GM18951 (cell line): ENCODE measurements at regions not wholly inside any gene's neighbourhood (a gene's known extent, or its start where the extent isn't known, plus 50 kb on each side); places are given as distances from the start of the nearest gene placed in this dataset.

Source experiments
- POLR2A ChIP-seq: IDR thresholded peaks from 4 replicates; pipeline ENCODE4 v1.6.1; 2011; ENCODE audit warnings: mild to moderate bottlenecking; ENCODE audit not compliant: insufficient read length, insufficient read depth; ENCODE audit errors: extremely low read depth
- in situ Hi-C: fragments of 300-500 bp; cut with MboI; formaldehyde crosslinking; loops from one replicate; pipeline ENCODE4 v1.12.0; 2022; ENCODE audit warnings: low sequenced_read_pairs, mixed read lengths, inconsistent platforms; ENCODE audit not compliant: unreplicated experiment

GRCh38 chr6:14460556-14460955, 343.0 kb downstream of the CD83 start:
- no peak for TF ChIP-seq POLR2A
- in situ Hi-C loops: no loop called here

DNA sequence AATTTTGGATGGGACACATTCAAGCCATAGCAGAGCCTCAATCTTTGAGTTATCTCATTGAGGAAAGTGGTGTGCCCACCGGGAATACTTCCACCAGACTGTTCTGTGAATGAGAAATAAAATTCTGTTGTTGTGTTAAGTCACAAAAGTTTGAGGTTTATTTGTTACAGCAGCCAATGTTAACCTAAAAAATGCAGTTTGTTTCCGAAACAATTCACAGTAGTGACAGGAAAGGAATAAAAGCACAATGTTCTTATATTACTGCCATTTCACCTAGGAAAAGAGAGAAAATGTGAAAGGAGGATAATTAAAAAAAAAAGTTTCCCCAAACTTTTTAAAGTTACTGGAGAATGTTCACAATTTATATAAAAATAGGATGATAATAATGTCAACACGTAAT, 344.6 kb downstream of the CD83 start:
- in situ Hi-C loops: no loop called here
- no peak for TF ChIP-seq POLR2A

DNA sequence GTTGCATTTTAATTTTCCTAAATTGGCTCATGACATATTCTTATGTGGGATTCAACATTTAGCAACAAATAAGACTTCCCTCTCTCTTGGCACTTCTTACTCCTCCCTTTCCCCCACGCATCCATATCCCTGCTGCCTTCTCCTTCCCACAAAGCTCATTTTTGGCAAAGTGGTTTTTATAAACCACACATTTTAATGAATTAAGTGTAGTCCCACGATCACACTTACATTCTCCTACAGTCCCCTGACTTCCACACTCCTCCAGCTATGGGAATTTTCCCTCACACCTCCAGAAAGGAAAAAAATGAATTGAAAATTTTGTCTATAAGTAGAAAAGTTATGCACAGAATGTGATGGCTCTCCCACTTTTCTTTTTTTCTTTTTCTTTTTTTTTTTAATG, 345.0 kb downstream of the CD83 start:
- in situ Hi-C loops: no loop called here

GRCh38 chr6:14463110-14463509, 345.5 kb downstream of the CD83 start:
- in situ Hi-C loops: no loop called here
- no peak for TF ChIP-seq POLR2A

More for the DNA sequence above, 345.0 kb downstream of the CD83 start:
- TF ChIP-seq POLR2A: no peak

DNA sequence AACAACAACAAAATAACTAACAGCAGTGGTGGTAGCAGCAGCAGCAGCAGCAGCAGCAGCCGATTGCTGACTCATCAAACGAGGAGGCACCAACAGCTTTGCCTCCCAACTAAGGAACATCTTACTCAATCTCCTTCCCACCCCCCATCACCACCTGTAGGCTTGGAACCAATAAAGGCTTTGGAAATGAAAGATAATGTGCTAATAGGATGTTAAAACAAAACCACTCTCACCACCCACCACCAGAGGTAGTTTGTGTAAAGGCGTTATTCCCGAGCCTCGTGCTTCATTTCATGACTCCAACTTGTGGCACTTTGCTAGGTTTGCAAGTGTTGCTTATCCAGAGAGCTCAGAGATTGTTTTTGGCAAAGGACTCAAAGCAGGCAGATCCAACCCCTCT, 346.5 kb downstream of the CD83 start:
- TF ChIP-seq POLR2A: no peak
- in situ Hi-C loops: no loop called here

DNA sequence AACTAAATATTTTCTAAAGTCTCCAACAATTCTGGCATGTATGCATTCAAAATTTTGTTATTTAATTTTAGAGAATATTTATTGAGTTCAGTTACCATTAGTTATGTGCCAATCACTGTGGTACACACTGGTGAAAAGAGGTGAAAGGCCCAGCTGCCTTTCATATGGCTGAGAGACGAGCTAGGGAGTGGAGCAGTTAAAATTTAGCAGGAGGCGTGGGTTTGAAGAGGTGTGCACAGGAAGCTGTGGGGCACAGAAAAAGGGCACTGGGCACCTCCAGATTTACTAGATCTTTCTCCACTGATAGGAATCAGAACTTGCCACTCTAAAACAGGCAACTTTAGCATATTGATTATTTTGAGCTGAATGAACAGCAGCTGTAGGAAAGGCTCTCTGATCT, 347.1 kb downstream of the CD83 start:
- in situ Hi-C loops: no loop called here
- no peak for TF ChIP-seq POLR2A

DNA sequence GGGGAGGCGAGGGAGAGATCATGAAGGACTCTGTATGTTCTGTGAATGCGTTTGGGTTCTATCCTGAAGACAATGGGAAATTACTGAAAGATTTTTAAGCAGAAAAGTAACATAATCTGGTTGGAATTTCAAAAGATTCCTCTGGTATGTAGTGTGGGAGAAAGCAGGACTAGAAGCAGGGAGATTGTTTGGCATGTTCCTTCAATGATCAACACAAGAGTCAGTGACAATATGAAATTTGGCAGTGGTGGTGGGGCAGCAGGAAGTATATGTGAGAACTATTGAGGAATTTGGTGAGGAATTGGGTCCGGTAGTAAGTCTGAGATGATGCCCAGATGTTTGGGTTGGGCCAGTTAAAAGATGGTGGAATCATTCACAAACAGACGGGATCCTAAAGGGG, 348.7 kb downstream of the CD83 start:
- in situ Hi-C loops: no loop called here
- no peak for TF ChIP-seq POLR2A

DNA sequence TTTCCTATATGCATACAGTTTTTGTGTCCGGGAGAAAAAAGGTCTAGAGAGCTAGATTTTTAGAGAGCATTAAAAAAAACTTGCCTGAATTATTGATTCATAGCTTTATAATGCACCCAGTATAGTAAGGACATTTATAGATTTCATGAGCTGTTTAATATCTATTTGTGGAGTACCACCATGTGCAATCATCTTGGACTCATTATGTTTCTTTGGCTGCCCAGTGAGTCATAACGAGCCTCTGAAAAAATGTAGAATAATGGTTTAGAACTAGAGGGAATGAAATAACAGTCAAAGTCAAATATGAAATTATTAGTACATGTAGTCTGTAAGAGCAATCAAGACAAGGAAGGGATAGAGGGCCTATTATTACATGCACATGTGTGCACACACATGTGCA, 350.0 kb downstream of the CD83 start:
- in situ Hi-C loops: no loop called here
- no peak for TF ChIP-seq POLR2A

DNA sequence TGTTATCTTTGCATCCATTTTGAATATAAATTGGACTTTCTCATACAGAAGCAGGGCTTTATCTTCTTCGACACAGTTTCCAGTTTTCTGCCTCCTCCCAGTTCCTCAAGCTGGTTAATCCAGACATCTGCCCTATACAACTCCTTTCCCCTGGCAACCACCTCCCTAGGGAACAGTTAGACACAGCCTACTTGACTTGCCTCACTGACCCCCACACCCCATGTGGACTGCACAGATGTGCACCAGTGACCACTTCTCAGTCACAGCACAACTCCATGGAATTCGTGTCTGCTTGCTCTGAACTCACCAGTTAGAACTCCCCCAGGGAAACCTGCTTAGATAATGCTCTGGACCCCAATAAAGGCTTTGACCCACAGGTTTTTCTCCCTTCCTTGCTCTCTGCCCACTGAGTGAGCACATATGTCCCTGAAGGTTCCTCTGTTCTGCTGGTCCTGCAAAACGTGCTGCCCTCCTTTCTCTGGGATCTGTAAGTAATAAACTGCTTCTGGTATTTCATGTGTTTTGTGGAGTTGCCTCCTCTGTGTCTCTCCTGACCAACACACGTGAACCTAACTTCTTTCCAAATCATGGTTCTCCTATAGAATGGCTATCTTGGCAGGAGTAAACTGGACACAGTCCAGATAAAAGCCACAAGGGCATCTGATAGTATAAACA, 351.2 kb downstream of the CD83 start:
- in situ Hi-C loops: no loop called here
- TF ChIP-seq POLR2A: no peak

DNA sequence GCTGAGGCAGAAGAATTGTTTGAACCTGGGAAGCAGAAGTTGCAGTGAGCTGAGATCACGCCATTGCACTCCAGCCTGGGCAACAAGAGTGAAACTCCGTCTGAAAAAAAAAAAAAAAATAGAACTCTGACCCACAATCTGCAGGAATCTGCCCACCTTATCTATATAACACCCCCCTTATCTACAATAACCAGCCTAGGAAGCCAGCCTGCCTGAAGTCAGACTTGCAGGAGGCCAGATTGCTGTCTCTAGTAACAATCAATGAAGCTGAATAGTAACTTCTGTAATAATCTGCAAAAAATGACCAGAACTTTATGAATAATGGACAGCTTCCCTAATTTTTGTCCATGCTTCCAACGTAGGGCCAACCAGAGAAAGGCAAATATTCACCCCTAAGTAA, 352.5 kb downstream of the CD83 start:
- in situ Hi-C loops: no loop called here
- TF ChIP-seq POLR2A: no peak

DNA sequence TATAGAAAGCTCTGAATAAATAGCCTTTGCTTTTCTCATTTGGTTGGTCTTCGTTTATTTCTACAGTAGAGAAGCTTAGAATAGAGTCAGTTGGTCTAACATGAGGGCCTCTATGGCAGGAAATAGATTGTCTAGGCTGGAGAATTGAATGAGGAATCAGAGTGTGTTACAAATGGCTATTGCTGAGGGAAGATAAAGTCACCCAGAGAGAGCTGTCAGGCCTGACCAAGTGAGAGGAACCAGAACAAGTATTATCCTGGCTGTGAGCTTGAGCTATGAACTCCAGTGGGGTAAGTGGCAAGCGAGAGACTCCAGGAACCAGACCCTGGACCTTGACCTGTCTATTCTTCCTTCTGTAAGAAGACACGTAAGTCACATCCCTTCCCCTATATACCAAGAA, 353.1 kb downstream of the CD83 start:
- TF ChIP-seq POLR2A: no peak
- in situ Hi-C loops: no loop called here

DNA sequence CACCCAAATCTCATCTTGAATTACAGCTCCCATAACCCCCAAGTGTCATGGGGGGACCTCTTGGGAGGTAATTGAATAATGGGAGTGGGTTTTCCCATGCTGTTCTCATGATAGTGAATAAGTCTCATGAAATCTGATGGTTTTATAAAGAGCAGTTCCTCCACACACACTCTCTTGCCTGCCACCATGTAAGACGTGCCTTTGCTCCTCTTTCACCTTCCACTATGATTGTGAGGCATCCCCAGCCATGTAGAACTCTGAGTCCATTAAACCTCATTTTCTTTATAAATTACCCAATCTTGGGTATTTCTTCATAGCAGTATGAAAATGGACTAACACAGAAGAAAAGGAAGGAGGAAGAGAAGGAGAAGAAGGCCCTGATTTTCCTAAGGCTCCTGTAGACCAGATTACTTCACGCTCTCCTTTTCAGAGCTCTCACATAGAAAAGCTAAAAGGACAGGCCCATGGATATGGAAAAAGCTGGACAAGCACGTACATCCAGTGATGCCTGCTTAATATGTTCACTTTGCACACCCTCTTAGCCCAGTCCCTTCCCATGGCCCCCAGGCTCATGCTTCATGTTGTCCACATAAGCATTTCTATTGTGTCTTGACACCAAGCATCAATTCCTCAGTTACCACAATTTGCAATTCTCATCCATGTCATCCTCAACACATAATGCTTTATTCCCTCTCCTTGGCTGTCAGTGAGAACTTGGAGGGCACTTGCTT, 354.8 kb downstream of the CD83 start:
- no peak for TF ChIP-seq POLR2A
- in situ Hi-C loops: no loop called here

GRCh38 chr6:14472986-14473337, 355.4 kb downstream of the CD83 start:
- no peak for TF ChIP-seq POLR2A
- in situ Hi-C loops: no loop called here

GRCh38 chr6:14474816-14475215, 357.2 kb downstream of the CD83 start:
- in situ Hi-C loops: no loop called here
- no peak for TF ChIP-seq POLR2A
